Hematopoietic multipotent progenitor cell treated with erythropoietin and hydrocortisone succinate and interleukin-3 and kit ligand, for 17 days (in vitro differentiated cells): ENCODE measurements at regions not wholly inside any gene's neighbourhood (a gene's known extent, or its start where the extent isn't known, plus 50 kb on each side); places are given as distances from the start of the nearest gene placed in this dataset.

Experiments used
- DNase-seq: peaks from one replicate; pipeline ENCODE4 v3.0.0-alpha.2; 2015; ENCODE audit warnings: low spot score

- DNase-seq, result no peak
Measured at GRCh38 chr16:73739049-73739769, 557.4 kb upstream of the PSMD7 start.

- no peak for DNase-seq
Measured at GRCh38 chr16:73738266-73738665, 558.3 kb upstream of the PSMD7 start.

GRCh38 chr16:73737637-73738036 lies 559.0 kb upstream of the PSMD7 start:
- no peak for DNase-seq

GRCh38 chr16:73735954-73736353 lies 560.7 kb upstream of the PSMD7 start:
- no peak for DNase-seq

- no peak for DNase-seq
Measured at GRCh38 chr16:73735018-73735417, 561.6 kb upstream of the PSMD7 start.

DNA sequence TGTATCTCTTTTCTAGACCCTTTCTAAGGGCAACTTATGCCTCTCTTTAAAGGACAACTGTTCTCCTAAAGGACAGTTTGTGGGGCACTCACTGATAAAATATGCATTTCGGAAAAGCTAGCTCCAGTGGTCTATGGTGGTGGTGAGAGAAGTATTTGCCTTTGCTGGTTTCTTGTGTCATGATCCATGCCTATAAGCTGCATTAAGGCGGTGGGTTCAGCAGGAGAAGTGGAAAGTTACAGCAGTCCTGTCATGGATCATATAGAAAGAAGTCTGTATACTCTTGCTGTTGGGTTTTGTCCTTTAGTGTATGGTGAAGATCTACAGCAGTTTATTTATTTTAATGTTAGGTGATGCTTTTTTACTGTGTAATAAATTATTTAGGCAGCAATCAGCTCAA lies 563.9 kb upstream of the PSMD7 start:
- DNase-seq, result no peak

- DNase-seq, result no peak
Measured at GRCh38 chr16:73732143-73732542, 564.5 kb upstream of the PSMD7 start.

DNA sequence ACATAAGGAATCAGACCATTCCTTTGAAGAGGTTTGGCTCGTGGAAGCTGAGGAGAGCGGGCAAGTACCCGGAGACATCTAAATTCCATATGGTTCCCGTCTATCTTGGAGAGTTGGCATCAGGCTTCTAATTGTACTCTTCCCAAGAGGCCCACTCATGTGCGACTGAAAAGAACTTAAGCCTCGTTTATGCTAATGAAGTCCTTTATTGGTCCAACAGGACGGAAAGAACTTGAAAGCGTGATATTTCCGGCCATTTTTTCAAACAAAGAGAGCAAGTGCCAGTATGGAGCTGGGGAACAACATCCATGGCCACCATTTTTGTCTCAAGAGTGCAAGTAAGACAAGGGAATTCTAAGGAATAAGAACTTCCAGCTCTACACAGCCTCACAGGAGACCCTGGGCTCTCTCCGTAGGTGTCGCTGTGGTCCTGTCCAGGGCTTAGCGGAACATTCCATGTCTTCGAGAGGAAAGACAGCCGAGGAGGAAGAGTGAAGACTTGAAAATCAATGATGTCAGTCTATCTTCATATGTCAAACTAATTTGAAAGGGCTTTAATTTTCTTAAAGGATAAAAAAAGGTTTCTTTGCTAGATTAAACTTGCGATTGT lies 566.0 kb upstream of the PSMD7 start:
- no peak for DNase-seq

DNA sequence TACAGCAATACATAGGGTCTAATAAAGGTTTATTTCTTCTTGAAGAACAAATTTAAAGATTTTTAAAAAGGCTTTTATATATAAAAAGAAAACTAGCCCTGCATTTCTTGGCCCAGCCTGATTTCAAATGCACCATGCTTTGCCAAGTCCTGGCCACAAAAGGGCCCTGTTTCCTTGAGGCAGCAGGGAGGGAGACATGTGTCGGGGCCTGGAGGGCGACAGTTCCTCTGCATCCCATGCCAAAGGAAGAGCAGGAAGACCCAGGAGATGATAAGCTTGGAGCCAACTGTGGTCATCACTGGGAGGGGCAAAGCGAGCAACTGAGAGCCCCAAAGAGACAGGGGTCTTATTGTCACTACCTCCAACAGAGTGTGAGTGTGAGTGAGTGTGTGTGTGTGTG lies 571.5 kb upstream of the PSMD7 start:
- DNase-seq, result no peak

DNA sequence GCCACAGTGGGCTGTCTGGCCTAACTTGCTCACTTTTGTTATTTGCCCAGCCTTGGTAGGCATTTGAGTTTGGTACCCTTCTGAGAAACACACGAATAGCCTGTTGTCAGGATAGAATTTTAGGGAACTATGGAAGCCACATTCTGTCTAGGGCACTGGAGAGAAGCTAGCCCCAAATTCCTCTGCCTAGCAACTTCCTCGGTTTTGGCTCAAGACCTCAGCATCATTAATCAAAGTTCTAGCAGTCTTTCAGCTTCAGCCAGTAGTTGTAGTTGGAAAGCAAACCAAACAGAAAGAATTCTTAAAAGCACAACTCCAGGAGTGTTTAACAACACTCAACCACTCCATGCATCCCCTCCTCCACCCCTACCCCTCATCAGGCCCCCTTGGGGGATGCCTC lies 572.1 kb upstream of the PSMD7 start:
- DNase-seq, result no peak

DNA sequence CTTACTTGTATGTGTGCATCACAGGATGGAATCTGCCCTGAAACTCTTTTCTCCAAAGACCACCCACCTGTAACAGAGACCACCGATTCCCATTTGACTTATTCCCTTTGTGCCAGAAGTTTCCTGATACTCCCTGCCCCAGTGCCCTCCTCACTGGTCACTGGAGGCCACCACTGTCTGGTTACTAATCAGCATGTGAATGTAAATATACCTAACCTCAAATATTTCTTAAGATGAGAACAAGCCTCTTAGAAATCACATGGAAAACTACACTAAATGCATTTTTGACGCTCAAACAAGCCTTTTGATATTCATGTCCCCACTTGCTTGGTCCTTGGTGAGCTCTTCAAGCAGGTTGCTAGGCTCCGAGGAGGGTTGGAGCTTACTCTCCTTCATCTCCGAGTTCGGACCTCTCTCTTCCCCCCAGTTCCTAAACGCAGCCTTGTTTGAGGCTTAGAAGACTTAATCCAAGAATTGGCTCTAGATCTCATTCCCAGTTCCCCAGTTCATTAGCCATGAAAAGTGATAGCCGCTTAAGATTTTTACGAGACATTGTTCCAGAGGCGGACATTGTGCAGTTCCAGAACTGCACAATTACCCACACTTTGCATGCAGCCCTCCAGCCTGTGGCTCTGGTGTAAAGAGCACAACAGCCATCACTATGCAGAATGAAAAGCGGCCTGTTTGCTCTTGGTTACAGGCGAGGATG lies 579.2 kb upstream of the PSMD7 start:
- DNase-seq, result no peak

DNA sequence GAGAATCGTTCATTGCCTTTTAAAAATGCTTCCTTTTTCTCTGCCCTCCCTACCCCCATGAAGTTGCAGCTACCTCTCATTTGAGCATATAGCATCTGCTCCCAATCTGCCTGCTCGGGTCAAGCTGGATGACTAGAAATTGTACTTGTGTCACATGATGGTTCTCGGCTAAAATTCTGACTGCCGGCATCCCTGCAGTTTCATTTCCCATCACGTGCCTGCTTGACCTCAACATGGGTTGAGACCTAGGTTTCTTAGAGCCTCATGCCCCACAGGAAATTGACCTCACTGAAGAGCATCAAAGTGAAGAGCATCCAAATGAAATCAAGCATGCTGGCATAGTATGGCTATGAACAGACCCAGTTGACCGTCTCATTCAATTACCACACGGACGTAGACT lies 581.6 kb upstream of the PSMD7 start:
- DNase-seq, result no peak

GRCh38 chr16:73713778-73714495 lies 582.7 kb upstream of the PSMD7 start:
- DNase-seq, result no peak

- no peak for DNase-seq
Measured at GRCh38 chr16:73713251-73713650, 583.4 kb upstream of the PSMD7 start.

DNA sequence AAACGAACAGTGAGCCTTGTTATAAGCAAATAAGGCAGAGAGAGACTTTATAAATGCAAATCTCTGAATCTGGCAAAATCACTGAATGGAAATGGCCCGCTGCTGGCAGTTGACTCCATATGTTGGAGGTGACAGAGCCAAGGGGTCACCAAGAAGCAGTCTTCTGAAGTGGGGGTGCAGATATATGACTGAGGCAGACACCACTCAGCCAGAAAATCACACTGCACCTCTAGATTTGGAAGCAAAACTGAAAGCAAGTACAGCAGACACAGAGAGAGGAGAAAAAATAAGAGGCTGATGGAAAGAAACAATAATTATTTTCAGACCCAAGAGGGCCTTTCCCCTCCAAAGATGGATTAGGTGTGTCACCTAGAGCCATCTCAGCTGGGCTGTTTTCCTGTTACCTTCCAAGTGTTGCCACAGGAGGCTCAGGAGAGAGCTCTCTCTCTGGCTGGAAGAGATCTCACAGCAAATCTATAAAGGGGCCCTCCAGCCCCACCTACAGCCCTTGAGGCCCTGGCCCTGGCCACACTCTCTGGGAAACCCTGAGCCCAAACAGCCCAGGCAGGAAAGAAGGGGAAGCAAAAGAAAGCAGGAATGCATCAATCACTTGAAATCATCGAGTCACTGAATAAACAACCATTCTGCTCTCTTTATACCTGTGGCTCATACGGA lies 585.1 kb upstream of the PSMD7 start:
- DNase-seq, result no peak

DNA sequence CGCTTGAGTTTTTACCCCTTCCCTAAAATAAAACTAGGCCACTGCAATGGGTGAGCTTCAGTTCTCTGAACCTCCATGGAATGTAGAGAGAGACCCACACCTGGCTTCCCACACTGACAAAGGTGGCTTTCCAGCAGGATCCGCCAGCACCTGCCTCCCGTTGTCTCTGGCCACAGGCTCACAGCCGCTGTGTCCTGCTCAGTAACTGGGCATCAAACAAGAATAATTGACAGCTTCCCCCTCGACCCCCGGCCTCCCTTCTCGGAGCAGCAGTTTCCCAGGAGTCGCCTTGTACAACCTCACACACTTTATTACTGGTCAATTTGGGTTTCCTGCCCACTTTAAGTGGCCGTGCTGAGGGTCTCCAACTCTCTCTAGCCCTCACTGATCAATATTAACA lies 586.1 kb upstream of the PSMD7 start:
- no peak for DNase-seq

- no peak for DNase-seq
Measured at GRCh38 chr16:73707863-73708262, 588.8 kb upstream of the PSMD7 start.

- DNase-seq, result no peak
Measured at GRCh38 chr16:73703891-73704290, 592.7 kb upstream of the PSMD7 start.

DNA sequence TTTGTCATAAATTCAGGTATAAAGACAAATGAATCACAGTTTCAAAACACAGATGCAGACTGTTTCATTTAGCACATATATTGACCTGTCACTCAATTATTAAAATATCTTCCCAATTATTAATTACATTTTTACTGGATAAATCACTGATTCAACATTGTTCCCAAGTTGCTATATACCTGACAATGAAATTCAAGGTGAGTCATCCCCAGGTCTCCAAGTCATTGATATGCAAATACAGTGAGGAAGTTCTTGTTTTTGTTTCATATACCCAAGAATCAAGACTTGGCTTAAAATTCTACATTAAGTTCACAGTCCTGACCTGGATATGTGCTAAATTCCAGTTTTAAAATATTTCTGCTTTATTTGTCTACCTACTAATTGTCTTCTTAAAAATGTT lies 599.3 kb upstream of the PSMD7 start:
- no peak for DNase-seq

- no peak for DNase-seq
Measured at GRCh38 chr16:73692861-73693260, 603.8 kb upstream of the PSMD7 start.

- DNase-seq, result no peak
Measured at GRCh38 chr16:73683804-73684203, 612.8 kb upstream of the PSMD7 start.

DNA sequence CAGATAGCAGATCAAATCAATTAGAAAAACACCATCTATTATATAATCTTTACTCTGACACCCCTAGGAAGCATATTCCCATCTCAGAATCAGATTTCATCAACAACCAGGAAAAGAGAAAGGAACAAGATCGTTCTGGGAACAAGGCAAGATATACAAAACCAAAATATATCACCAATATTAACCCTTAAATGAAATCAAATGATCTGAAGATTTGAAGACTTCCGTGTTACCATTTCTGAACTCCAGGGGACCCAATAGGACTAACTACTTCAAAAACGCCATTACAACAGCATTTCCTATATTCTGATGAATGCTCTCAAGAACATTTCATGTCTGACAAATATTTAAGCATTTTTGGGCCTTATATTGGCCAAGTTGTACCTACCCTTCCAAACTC lies 624.2 kb upstream of the ZFHX3 start:
- no peak for DNase-seq
